SK-N-SH treated with all-trans-retinoic acid at 6 μM for 48 hours (cell line): ENCODE measurements at regions not wholly inside any gene's neighbourhood (a gene's known extent, or its start where the extent isn't known, plus 50 kb on each side); places are given as distances from the start of the nearest gene placed in this dataset.

Experiments used
- ATAC-seq: fragments of 200-7000 bp; cut with Tn5 transposase; 3 replicates; pipeline ENCODE4 v1.9.1; 2020; ENCODE audit warnings: mild to moderate bottlenecking, moderate library complexity
- ARNTL ChIP-seq: fragments of 450-650 bp; formaldehyde crosslinking; IDR thresholded peaks from 2 replicates; pipeline ENCODE4 v1.5.0; 2020; ENCODE audit warnings: low read depth, mild to moderate bottlenecking, moderate library complexity, borderline replicate concordance
- BACH2 ChIP-seq: fragments of 250-450 bp; sonication (Bioruptor Pico); IDR thresholded peaks from 2 replicates; pipeline ENCODE4 v1.9.0; 2021; ENCODE audit warnings: mild to moderate bottlenecking, borderline replicate concordance
- CREB5 ChIP-seq: fragments of 250-450 bp; sonication (Bioruptor Pico); IDR thresholded peaks from 2 replicates; pipeline ENCODE4 v1.5.1; 2020; ENCODE audit warnings: low read depth, mild to moderate bottlenecking, moderate library complexity
- CSDC2 ChIP-seq: fragments of 250-450 bp; sonication (Bioruptor Pico); IDR thresholded peaks from 2 replicates; pipeline ENCODE4 v1.5.0; 2020; ENCODE audit warnings: mild to moderate bottlenecking, moderate library complexity
- CSRNP3 ChIP-seq: fragments of 250-450 bp; sonication (Bioruptor Pico); IDR thresholded peaks from 2 replicates; pipeline ENCODE4 v1.5.1; 2021; ENCODE audit warnings: mild to moderate bottlenecking, moderate library complexity
- ESRRG ChIP-seq: fragments of 250-450 bp; sonication (Bioruptor Pico); IDR thresholded peaks from 2 replicates; pipeline ENCODE4 v1.6.1; 2021; ENCODE audit warnings: mild to moderate bottlenecking
- GLIS3 ChIP-seq: fragments of 250-450 bp; sonication (Bioruptor Pico); IDR thresholded peaks from 2 replicates; pipeline ENCODE4 v1.5.0; 2020; ENCODE audit warnings: mild to moderate bottlenecking, moderate library complexity
- ISL1 ChIP-seq: fragments of 250-450 bp; sonication (Bioruptor Pico); IDR thresholded peaks from 2 replicates; pipeline ENCODE4 v2.1.2; 2022; ENCODE audit warnings: mild to moderate bottlenecking, moderate library complexity
- PATZ1 ChIP-seq: fragments of 250-450 bp; sonication (Bioruptor Pico); IDR thresholded peaks from 2 replicates; pipeline ENCODE4 v1.8.0; 2020; ENCODE audit warnings: mild to moderate bottlenecking, moderate library complexity, borderline replicate concordance
- POU6F1 ChIP-seq: fragments of 250-450 bp; sonication (Bioruptor Pico); IDR thresholded peaks from 2 replicates; pipeline ENCODE4 v1.8.0; 2021; ENCODE audit warnings: low read depth, mild to moderate bottlenecking, moderate library complexity, borderline replicate concordance
- PPARA ChIP-seq: fragments of 250-450 bp; sonication (Bioruptor Pico); IDR thresholded peaks from 2 replicates; pipeline ENCODE4 v1.5.0; 2020; ENCODE audit warnings: mild to moderate bottlenecking, borderline replicate concordance
- RARB ChIP-seq: fragments of 250-450 bp; sonication (Bioruptor Pico); IDR thresholded peaks from 2 replicates; pipeline ENCODE4 v1.8.0; 2021; ENCODE audit warnings: mild to moderate bottlenecking, moderate library complexity
- SNAI2 ChIP-seq: fragments of 250-450 bp; sonication (Bioruptor Pico); IDR thresholded peaks from 2 replicates; pipeline ENCODE4 v1.5.0; 2020; ENCODE audit warnings: mild to moderate bottlenecking, moderate library complexity
- TCF4 ChIP-seq: fragments of 250-450 bp; sonication (Bioruptor Pico); IDR thresholded peaks from 2 replicates; pipeline ENCODE4 v1.8.0; 2021; ENCODE audit warnings: mild to moderate bottlenecking, moderate library complexity, borderline replicate concordance
- TSHZ2 ChIP-seq: fragments of 250-450 bp; sonication (Bioruptor Pico); IDR thresholded peaks from 2 replicates; pipeline ENCODE4 v1.5.0; 2020; ENCODE audit warnings: mild to moderate bottlenecking, moderate library complexity
- ZFP3 ChIP-seq: fragments of 250-450 bp; sonication (Bioruptor Pico); IDR thresholded peaks from 2 replicates; pipeline ENCODE4 v1.5.0; 2020; ENCODE audit warnings: mild to moderate bottlenecking, moderate library complexity
- ZFP30 ChIP-seq: fragments of 450-650 bp; formaldehyde crosslinking; IDR thresholded peaks from 2 replicates; pipeline ENCODE4 v1.5.0; 2022; ENCODE audit warnings: mild to moderate bottlenecking, moderate library complexity
- ZNF565 ChIP-seq: fragments of 450-650 bp; formaldehyde crosslinking; conservative IDR thresholded peaks from 2 replicates; pipeline ENCODE4 v1.5.0; 2020; ENCODE audit warnings: low read depth, mild to moderate bottlenecking, moderate library complexity
- ZNF70 ChIP-seq: fragments of 450-650 bp; formaldehyde crosslinking; IDR thresholded peaks from 2 replicates; pipeline ENCODE4 v1.5.0; 2020; ENCODE audit warnings: mild to moderate bottlenecking, moderate library complexity
- ZNF8 ChIP-seq: fragments of 450-650 bp; formaldehyde crosslinking; IDR thresholded peaks from 2 replicates; pipeline ENCODE4 v1.5.0; 2020; ENCODE audit warnings: mild to moderate bottlenecking, moderate library complexity

- TF ChIP-seq ESRRG (CRISPR knock-in tag) (no peak), CSRNP3 (no peak), GLIS3 (CRISPR knock-in tag) (no peak), PPARA (CRISPR knock-in tag) (no peak), ZNF8 (CRISPR knock-in tag) (no peak), SNAI2 (CRISPR knock-in tag) (no peak), ARNTL (CRISPR knock-in tag) (no peak), PATZ1 (CRISPR knock-in tag) (no peak), BACH2 (no peak), TSHZ2 (no peak), ZNF70 (CRISPR knock-in tag) (no peak), ZNF565 (no peak), POU6F1 (CRISPR knock-in tag) (no peak)
- ATAC-seq = no peak
Observed at GRCh38 chr10:47151920-47152319, 148.1 kb upstream of the GDF10 start.

- ATAC-seq = no peak
- TF ChIP-seq ZNF70 (CRISPR knock-in tag) (no peak), CREB5 (CRISPR knock-in tag) (no peak), CSRNP3 (no peak), RARB (CRISPR knock-in tag) (no peak), PPARA (CRISPR knock-in tag) (no peak), ESRRG (CRISPR knock-in tag) (no peak), CSDC2 (no peak), ZFP30 (CRISPR knock-in tag) (no peak), ZFP3 (CRISPR knock-in tag) (no peak), ISL1 (CRISPR knock-in tag) (no peak), SNAI2 (CRISPR knock-in tag) (no peak), GLIS3 (CRISPR knock-in tag) (no peak), ZNF565 (no peak)
Observed at GRCh38 chr10:47152861-47153349, 147.1 kb upstream of the GDF10 start.

- ATAC-seq = no peak
- TF ChIP-seq TCF4 (CRISPR knock-in tag) = no peak
- TF ChIP-seq ISL1 (CRISPR knock-in tag) = no peak
- no peak for TF ChIP-seq BACH2
- TF ChIP-seq SNAI2 (CRISPR knock-in tag) = no peak
- no peak for TF ChIP-seq ZFP3 (CRISPR knock-in tag)
- no peak for TF ChIP-seq TSHZ2
- TF ChIP-seq ZNF565 = no peak
Observed at GRCh38 chr10:47154762-47155161, 145.2 kb upstream of the GDF10 start.
